Small intestine (tissue), 7 donors: ENCODE measurements at regions not wholly inside any gene's neighbourhood (a gene's known extent, or its start where the extent isn't known, plus 50 kb on each side); places are given as distances from the start of the nearest gene placed in this dataset.

Experiments used
- DNase-seq, 2 donors: peaks; one replicate each; pipeline versions ENCODE4 v3.0.0 to v3.0.0-alpha.2; 2013
- FAIRE-seq: peaks from 2 replicates; lab custom pipeline; 2012; peaks lifted over from hg19 to GRCh38; lab: Jason Lieb, UNC
- H3K27ac ChIP-seq, 3 donors: one replicate each; pipeline ENCODE4 v1.5.1; 2013; ENCODE audit warnings: low read length in 2 of 3, mild to moderate bottlenecking in 2 of 3, control low read depth in 1 of 3, inconsistent platforms in 1 of 3, low read depth in 1 of 3, moderate library complexity in 1 of 3
- H3K27me3 ChIP-seq, 3 donors: one replicate each; pipeline ENCODE4 v1.6.1; 2013; ENCODE audit warnings: low read length in 3 of 3, inconsistent platforms in 1 of 3; ENCODE audit not compliant: control insufficient read depth in 3 of 3, insufficient read depth in 3 of 3
- H3K36me3 ChIP-seq, 3 donors: one replicate each; pipeline ENCODE4 v1.6.1; 2013; ENCODE audit warnings: low read length in 3 of 3, inconsistent platforms in 1 of 3, low read depth in 1 of 3, mild to moderate bottlenecking in 1 of 3, moderate library complexity in 1 of 3; ENCODE audit not compliant: control insufficient read depth in 3 of 3, insufficient read depth in 2 of 3
- H3K4me1 ChIP-seq, 3 donors: one replicate each; pipeline ENCODE4 v1.6.1; 2013; ENCODE audit warnings: low read length in 2 of 3, inconsistent platforms in 1 of 3, low read depth in 1 of 3, mild to moderate bottlenecking in 1 of 3, moderate library complexity in 1 of 3; ENCODE audit not compliant: control insufficient read depth in 3 of 3, insufficient read depth in 2 of 3
- H3K4me3 ChIP-seq, 3 donors: one replicate each; pipeline ENCODE4 v1.5.1; 2013; ENCODE audit warnings: low read length in 3 of 3, control low read depth in 1 of 3, inconsistent platforms in 1 of 3, low read depth in 1 of 3, mild to moderate bottlenecking in 1 of 3, moderate library complexity in 1 of 3
- H3K9me3 ChIP-seq, 2 donors: one replicate each; pipeline ENCODE4 v1.6.1; 2013; ENCODE audit warnings: low read depth in 1 of 2, low read length in 1 of 2; ENCODE audit not compliant: control insufficient read depth in 2 of 2, insufficient read depth in 1 of 2
- WGBS, 3 donors: extraction: QIAGEN DNeasy Blood & Tissue Kit; methylation state at CpG; one replicate each; pipeline ENCODE4 v1.1.7; 2013; 5-methylcytosine and 5-hydroxymethylcytosine counted together
- donor health status: healthy with polysubstance abuse.
- donor health status: control.
- donor health status: control.
- donor health status: Bipolar disorder and iron deficiency.
- donor health status: healthy.

DNA sequence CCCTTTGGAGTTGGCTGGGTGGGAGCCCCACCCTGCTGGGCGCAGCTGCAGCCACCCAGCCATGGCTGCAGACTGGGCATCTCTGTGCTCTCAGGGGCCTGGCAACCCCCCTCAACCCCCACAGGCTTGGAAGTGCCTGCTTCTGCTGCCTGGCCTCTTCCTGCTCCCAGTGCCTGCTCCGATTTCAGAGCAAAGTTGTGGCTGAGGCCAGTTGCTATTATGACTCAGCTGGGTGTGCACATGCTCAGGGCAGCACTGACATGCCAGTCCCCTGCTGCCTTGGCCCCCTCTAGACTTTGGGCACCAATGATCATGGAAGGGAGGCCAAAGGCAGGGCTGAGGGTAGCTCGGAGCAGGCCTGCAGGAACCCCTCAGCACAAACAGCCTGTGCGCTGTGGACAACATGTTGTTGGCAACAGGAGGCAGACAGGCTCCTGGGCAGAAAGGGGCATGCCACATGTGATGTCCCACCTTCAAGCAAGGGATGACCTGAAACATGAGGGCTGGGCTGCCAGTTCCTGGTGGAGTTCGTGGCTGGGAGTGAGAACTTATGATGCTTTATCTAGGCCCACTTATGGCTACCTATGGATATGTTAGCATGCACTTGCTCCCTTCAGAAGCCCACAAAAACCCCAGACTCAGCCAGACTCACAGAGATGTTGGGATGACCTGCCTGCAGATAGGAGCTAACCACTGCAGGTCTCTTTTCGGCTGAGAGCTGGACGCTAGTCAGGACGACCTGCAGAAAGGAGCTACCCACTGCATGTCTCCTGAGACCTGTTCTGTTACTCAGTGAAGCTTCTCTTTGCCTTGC lies 96.4 kb upstream of the AMOTL1 start:
- H3K27ac ChIP-seq, result no peak overlapping the region
- H3K36me3 ChIP-seq, result no peaks in the 10 kb centered on the region
- H3K27me3 ChIP-seq, result no peaks in the 10 kb centered on the region
- no peak for DNase-seq
- H3K4me1 ChIP-seq, result peaks cover 0 to 21% (median 0%) of the 10 kb centered on the region in 3 donors
- no peak overlapping the region for H3K4me3 ChIP-seq
- H3K9me3 ChIP-seq, result peaks cover 0 to 16% of the 10 kb centered on the region in 2 donors
- FAIRE-seq, result no peak
- 86 to 91% (median 88%) methylated on average over 8 of the region's 8 CpGs for WGBS, 3 donors

DNA sequence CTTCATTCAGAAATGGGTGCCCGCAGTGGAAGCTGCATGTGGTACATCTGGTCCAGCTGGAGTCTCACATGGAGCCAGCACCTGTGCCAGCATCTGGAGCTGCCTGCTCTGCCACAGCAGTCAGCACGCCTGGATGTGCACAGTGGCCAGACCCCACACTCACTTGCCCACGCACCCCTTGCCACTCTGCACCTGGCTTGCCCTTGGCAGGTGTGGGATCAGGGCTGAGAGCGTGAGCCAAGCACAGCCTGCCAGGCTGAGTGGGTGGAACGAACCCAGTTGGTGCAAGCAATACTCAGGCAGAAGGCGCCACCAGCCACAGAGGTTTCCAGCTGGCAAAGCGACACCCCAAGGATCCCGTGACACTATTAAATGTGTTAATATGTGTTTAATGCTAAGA lies 95.5 kb upstream of the AMOTL1 start:
- H3K36me3 ChIP-seq, result no peaks in the 10 kb centered on the region
- H3K4me1 ChIP-seq, result peaks cover 0 to 29% (median 0%) of the 10 kb centered on the region in 3 donors
- H3K9me3 ChIP-seq, result peaks cover 0 to 16% of the 10 kb centered on the region in 2 donors
- no peak overlapping the region for H3K27ac ChIP-seq
- no peak for DNase-seq
- no peak overlapping the region for H3K4me3 ChIP-seq
- H3K27me3 ChIP-seq, result no peaks in the 10 kb centered on the region
- no peak for FAIRE-seq
- 90 to 94% (median 90%) methylated on average over 8 of the region's 8 CpGs for WGBS, 3 donors

DNA sequence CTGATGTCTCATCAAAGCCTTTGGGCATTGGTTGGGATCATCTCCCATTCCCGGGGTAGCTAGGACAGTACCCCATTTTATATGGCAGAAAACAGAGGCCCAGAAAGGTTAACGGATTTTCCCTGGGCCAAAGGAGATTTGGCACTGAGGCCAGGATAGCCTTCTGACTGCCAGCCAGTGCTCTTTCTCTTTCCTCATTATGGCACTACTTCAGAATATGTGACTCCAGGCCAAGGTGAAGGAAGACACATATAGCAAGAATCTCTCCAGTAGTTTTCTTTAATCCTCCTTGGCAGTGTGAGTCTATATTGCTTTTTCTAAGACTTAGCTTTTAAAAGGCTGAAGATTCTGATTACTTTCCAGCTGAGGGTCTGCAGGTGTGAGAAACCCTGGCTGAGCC lies 94.8 kb upstream of the AMOTL1 start:
- 90 to 94% (median 91%) methylated on average over 2 of the region's 2 CpGs for WGBS, 3 donors
- no peaks in the 10 kb centered on the region for H3K36me3 ChIP-seq
- H3K27me3 ChIP-seq, result no peaks in the 10 kb centered on the region
- FAIRE-seq, result no peak
- no peak overlapping the region for H3K4me3 ChIP-seq
- peaks cover 0 to 36% (median 0%) of the 10 kb centered on the region in 3 donors for H3K4me1 ChIP-seq
- DNase-seq, result no peak
- H3K9me3 ChIP-seq, result peaks cover 0 to 16% of the 10 kb centered on the region in 2 donors
- H3K27ac ChIP-seq, result no peak overlapping the region

DNA sequence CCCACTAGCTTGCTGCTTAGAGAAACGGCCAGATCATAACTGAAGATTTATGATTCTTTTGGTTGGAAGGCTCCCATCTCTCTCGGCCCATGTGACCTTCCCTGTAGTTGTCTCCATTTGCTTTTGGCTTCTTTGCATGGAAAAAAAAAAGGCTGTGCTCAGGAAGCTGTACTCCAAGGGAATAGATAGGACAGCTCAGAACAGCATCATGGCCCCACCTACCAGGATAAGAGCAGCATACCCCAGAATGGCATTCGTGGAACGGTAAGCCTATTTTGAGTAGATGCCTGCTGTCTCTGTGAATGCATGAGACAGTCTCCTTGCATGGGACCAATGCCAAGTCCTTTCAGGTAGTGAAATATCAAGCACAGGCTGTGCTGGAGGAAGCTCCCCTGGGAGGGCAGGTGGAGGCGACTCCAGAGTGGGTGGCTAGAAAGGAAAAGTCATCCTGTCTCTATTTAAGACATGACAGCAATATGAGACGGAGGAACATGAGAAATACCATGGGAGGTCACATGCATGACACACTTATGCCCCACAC lies 94.1 kb upstream of the AMOTL1 start:
- Histone ChIP-seq H3K27ac (no peak overlapping the region), H3K4me1 (peaks cover 0 to 42% (median 0%) of the 10 kb centered on the region in 3 donors), H3K27me3 (no peaks in the 10 kb centered on the region), H3K9me3 (peaks cover 0 to 16% of the 10 kb centered on the region in 2 donors), H3K4me3 (no peak overlapping the region), H3K36me3 (no peaks in the 10 kb centered on the region)
- DNase-seq, result no peak
- 77 to 89% (median 84%) methylated on average over 6 of the region's 6 CpGs for WGBS, 3 donors
- no peak for FAIRE-seq

DNA sequence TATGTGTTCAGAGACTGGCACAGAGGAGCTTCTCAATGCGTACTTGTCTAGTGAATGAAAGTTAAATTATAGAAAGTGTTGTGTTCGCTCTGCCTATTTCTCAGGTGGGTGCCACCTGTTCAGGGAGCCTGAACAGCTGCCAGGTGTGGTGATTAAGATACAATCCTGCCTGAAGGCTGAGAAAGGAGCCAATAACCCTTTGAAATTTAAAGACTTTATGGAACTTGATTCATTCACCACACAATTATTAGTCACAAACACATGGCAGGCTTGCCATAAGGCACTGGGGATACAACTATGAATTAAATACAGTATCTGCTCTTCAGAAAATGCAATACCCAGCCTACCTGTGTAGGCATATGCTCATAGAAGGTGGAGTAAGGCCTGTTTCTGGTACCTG lies 92.9 kb upstream of the AMOTL1 start:
- H3K27ac ChIP-seq, result peak overlapping the region in 1 of 3 donors; percentile 8
- WGBS, 3 donors, result 33 to 86% (median 85%) methylated on average over 2 of the region's 2 CpGs
- peaks cover 0 to 44% (median 0%) of the 10 kb centered on the region in 3 donors for H3K4me1 ChIP-seq
- H3K36me3 ChIP-seq, result no peaks in the 10 kb centered on the region
- no peak overlapping the region for H3K4me3 ChIP-seq
- no peaks in the 10 kb centered on the region for H3K27me3 ChIP-seq
- FAIRE-seq, result no peak
- H3K9me3 ChIP-seq, result peaks cover 0 to 16% of the 10 kb centered on the region in 2 donors
- peak in 1 of 2 donors; percentile 8 for DNase-seq

DNA sequence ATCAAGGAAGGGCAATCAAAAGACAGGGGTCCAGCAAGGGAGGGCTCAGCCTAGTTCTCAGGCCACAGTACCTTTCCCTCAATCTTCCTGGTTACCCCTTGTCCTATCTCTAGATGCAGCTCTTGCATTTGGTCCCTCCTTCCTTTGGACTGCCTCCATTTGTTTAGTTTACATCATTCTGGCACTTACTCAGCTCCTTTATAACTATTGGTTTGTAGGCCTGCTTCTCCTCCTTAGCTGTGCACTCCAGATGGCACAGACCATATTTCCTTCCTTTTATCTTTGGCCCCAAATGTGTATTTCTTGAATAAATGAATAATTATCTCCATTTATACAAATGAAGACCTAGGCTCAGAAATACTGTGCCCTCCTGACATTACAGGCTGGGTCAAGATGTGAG lies 92.3 kb upstream of the AMOTL1 start:
- Histone ChIP-seq H3K4me1 (peaks cover 0 to 44% (median 0%) of the 10 kb centered on the region in 3 donors), H3K27ac (no peak overlapping the region), H3K36me3 (no peaks in the 10 kb centered on the region), H3K9me3 (peaks cover 0 to 16% of the 10 kb centered on the region in 2 donors), H3K4me3 (no peak overlapping the region), H3K27me3 (no peaks in the 10 kb centered on the region)
- DNase-seq (no peak), FAIRE-seq (no peak)

DNA sequence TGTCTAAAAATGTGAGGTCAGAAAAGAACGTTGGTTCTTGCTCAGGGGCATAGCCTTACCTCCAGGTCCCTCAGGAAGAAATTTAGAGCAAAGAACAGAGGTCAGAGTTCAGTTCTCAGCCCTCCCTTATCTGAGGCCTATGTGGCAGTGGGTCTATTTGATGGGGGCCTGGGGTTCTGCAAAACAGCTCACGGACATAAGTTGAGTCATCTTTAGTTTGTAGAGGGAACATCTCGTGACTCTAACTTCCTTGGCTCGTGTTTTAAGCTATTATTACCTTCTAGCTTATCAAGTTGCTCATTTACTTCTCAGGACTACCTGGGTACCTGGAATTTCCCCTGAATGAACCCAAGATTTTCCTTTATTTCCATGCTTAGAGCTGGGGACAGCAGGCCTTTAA lies 91.3 kb upstream of the AMOTL1 start:
- H3K4me1 ChIP-seq, result peaks cover 0 to 44% (median 0%) of the 10 kb centered on the region in 3 donors
- DNase-seq (peak in 1 of 2 donors; percentile 54), FAIRE-seq (no peak)
- H3K9me3 ChIP-seq, result peaks cover 0 to 10% of the 10 kb centered on the region in 2 donors
- no peak overlapping the region for H3K4me3 ChIP-seq
- H3K36me3 ChIP-seq, result no peaks in the 10 kb centered on the region
- H3K27me3 ChIP-seq, result no peaks in the 10 kb centered on the region
- H3K27ac ChIP-seq, result peak overlapping the region in 1 of 3 donors; percentile 60
- WGBS, 3 donors, result 50 to 69% (median 52%) methylated on average over 4 of the region's 4 CpGs

DNA sequence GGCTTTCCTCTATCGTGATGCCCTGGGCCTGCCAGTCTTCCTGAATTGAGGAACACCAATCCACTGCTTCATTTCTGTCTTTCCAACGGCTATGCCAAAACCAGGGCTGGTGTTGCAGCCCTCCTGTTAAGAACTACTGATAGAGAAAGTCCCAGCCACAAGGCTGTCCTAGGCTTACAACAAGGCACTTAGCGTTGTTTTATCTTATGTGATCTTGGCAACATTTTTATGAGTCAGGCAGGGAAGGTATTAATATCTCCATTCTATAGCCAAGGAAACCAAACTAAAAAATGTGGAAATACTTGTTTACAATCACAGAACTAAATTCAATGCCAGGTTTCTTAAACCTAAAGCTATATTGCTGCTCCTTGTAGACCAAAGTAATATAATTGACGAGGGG lies 89.9 kb upstream of the AMOTL1 start:
- H3K27me3 ChIP-seq, result no peaks in the 10 kb centered on the region
- H3K4me3 ChIP-seq, result no peak overlapping the region
- FAIRE-seq (no peak), DNase-seq (no peak)
- WGBS, 3 donors, result 77 to 85% (median 81%) methylated on average over 4 of the region's 4 CpGs
- H3K9me3 ChIP-seq, result no peaks in the 10 kb centered on the region
- peaks cover 0 to 44% (median 0%) of the 10 kb centered on the region in 3 donors for H3K4me1 ChIP-seq
- H3K27ac ChIP-seq, result no peak overlapping the region
- no peaks in the 10 kb centered on the region for H3K36me3 ChIP-seq
